RWPE1 (cell line): ENCODE measurements at regions not wholly inside any gene's neighbourhood (a gene's known extent, or its start where the extent isn't known, plus 50 kb on each side); places are given as distances from the start of the nearest gene placed in this dataset.

Experiments
- CTCF ChIA-PET: fragments of 350-600 bp; sonication (Branson Sonifier 250); formaldehyde crosslinking; extraction: SDS; loops from one replicate; lab custom pipeline; 2021; lab: Yijun Ruan, JAX
- POLR2A ChIA-PET: fragments of 400-600 bp; formaldehyde crosslinking; extraction: SDS; loops from one replicate; lab custom pipeline; 2020; ENCODE audit warnings: antibody characterized with exemption; ENCODE audit not compliant: low non-redundant PET; lab: Yijun Ruan, JAX
- DNase-seq: peaks from one replicate; pipeline ENCODE4 v3.0.0; 2012; ENCODE audit warnings: low spot score
- H3K27ac ChIP-seq: fragments of 450-650 bp; 2 replicates; pipeline ENCODE4 v1.5.1; 2017
- CTCF ChIP-seq: fragments of 450-650 bp; conservative IDR thresholded peaks from 2 replicates; pipeline ENCODE4 v1.5.1; 2017; ENCODE audit warnings: low read depth, mild to moderate bottlenecking

- CTCF ChIA-PET: interaction anchor here (0.6 kb wide), 1 partner anchor 231 kb away, joined by 3 read pairs; no protein-coding TSS in a partner anchor
- POLR2A ChIA-PET: no interaction called here
- TF ChIP-seq CTCF: no peak
Observed at GRCh38 chr7:110375068-110375467, 715.9 kb upstream of the LRRN3 start.

GRCh38 chr7:110382736-110383135 is 708.2 kb upstream of the LRRN3 start:
- ChIA-PET POLR2A (no interaction called here), CTCF (no interaction called here)
- no peak for DNase-seq
- TF ChIP-seq CTCF: no peak
- no peak overlapping the region for H3K27ac ChIP-seq

More at GRCh38 chr7:110375068-110375467, 715.9 kb upstream of the LRRN3 start:
- DNase-seq: no peak
- H3K27ac ChIP-seq: no peak overlapping the region

GRCh38 chr7:110386006-110386405 is 704.9 kb upstream of the LRRN3 start:
- TF ChIP-seq CTCF: no peak
- POLR2A ChIA-PET: no interaction called here
- no peak overlapping the region for H3K27ac ChIP-seq
- DNase-seq: peak; percentile 17
- CTCF ChIA-PET: no interaction called here

GRCh38 chr7:110386913-110387312 is 704.0 kb upstream of the LRRN3 start:
- POLR2A ChIA-PET: no interaction called here
- CTCF ChIA-PET: no interaction called here
- peak; percentile 88 for DNase-seq
- no peak for TF ChIP-seq CTCF
- H3K27ac ChIP-seq: no peak overlapping the region

GRCh38 chr7:110387689-110388088 is 703.2 kb upstream of the LRRN3 start:
- ChIA-PET CTCF (no interaction called here), POLR2A (no interaction called here)
- no peak for DNase-seq
- TF ChIP-seq CTCF: no peak
- no peak overlapping the region for H3K27ac ChIP-seq

GRCh38 chr7:110388457-110388856 is 702.5 kb upstream of the LRRN3 start:
- CTCF ChIA-PET: no interaction called here
- POLR2A ChIA-PET: no interaction called here
- H3K27ac ChIP-seq: no peak overlapping the region

More at GRCh38 chr7:110388457-110388856, 702.5 kb upstream of the LRRN3 start:
- TF ChIP-seq CTCF: no peak
- DNase-seq: no peak
